Fibroblast of skin of right biceps (primary cell): ENCODE measurements at regions not wholly inside any gene's neighbourhood (a gene's known extent, or its start where the extent isn't known, plus 50 kb on each side); places are given as distances from the start of the nearest gene placed in this dataset.

Experiments
- DNase-seq: peaks from one replicate; pipeline ENCODE4 v3.0.0-alpha.2; 2013

- DNase-seq = peak; percentile 98
Observed at GRCh38 chr15:101124731-101125451, 127.0 kb downstream of the CHSY1 start.

- peak; percentile 79 for DNase-seq
Observed at GRCh38 chr15:101123222-101123910, 128.5 kb downstream of the CHSY1 start.

- no peak for DNase-seq
Observed at GRCh38 chr15:101122806-101123205, 129.0 kb downstream of the CHSY1 start.

- DNase-seq = no peak
Observed at GRCh38 chr15:101122266-101122665, 129.6 kb downstream of the CHSY1 start.

- peak; percentile 65 for DNase-seq
Observed at GRCh38 chr15:101121511-101122090, 130.2 kb downstream of the CHSY1 start.

GRCh38 chr15:101120987-101121386 is 130.9 kb downstream of the CHSY1 start:
- DNase-seq = no peak

- DNase-seq = no peak
Observed at GRCh38 chr15:101120473-101120872, 131.4 kb downstream of the CHSY1 start.
